ENCODE measurements at regions not wholly inside any gene's neighbourhood (a gene's known extent, or its start where the extent isn't known, plus 50 kb on each side); places are given as distances from the start of the nearest gene placed in this dataset.
"Not testable (repeated sequence)": the region's sequence is repeated elsewhere in the genome, so short reads cannot be mapped to it uniquely, and the experiment has no call there.

- DNase-seq = no peak
These were observed 603.8 kb downstream of the CDH8 start for GRCh38 chr16:61432421-61432820.

- peak in 4 of 56 donors; percentile 3 to 11 (median 3) for DNase-seq
These were observed 615.1 kb downstream of the CDH8 start for GRCh38 chr16:61421111-61421510.

GRCh38 chr16:61419791-61420190, 616.4 kb downstream of the CDH8 start:
- DNase-seq = no peak

- DNase-seq = not testable (repeated sequence)
These were observed 617.4 kb downstream of the CDH8 start for GRCh38 chr16:61418802-61419201.

GRCh38 chr16:61415126-61415525, 621.1 kb downstream of the CDH8 start:
- no peak for DNase-seq

- DNase-seq = peak in 1 of 56 donors; percentile 0
These were observed 623.2 kb downstream of the CDH8 start for GRCh38 chr16:61413021-61413420.

- no peak for DNase-seq
These were observed 623.7 kb downstream of the CDH8 start for GRCh38 chr16:61412562-61412961.

GRCh38 chr16:61409604-61410003, 626.6 kb downstream of the CDH8 start:
- no peak for DNase-seq

- DNase-seq = no peak
These were observed 632.9 kb downstream of the CDH8 start for GRCh38 chr16:61403386-61403785.

- no peak for DNase-seq
These were observed 644.3 kb downstream of the CDH8 start for GRCh38 chr16:61391896-61392295.

GRCh38 chr16:61390965-61391637, 645.1 kb downstream of the CDH8 start:
- no peak for DNase-seq

- DNase-seq = no peak
These were observed 650.7 kb downstream of the CDH8 start for GRCh38 chr16:61385392-61386071.

- no peak for DNase-seq
These were observed 653.8 kb downstream of the CDH8 start for GRCh38 chr16:61382435-61382834.

- no peak for DNase-seq
These were observed 656.9 kb downstream of the CDH8 start for GRCh38 chr16:61379311-61379710.

GRCh38 chr16:61374071-61374470, 662.2 kb downstream of the CDH8 start:
- DNase-seq = no peak

GRCh38 chr16:61371881-61372280, 664.4 kb downstream of the CDH8 start:
- no peak for DNase-seq

- no peak for DNase-seq
These were observed 664.9 kb downstream of the CDH8 start for GRCh38 chr16:61371388-61371787.

GRCh38 chr16:61370564-61370963, 665.7 kb downstream of the CDH8 start:
- no peak for DNase-seq

- DNase-seq = no peak
These were observed 670.2 kb downstream of the CDH8 start for GRCh38 chr16:61366006-61366405.

- no peak for DNase-seq
These were observed 671.2 kb downstream of the CDH8 start for GRCh38 chr16:61364990-61365389.

- no peak for DNase-seq
These were observed 673.7 kb downstream of the CDH8 start for GRCh38 chr16:61362585-61362984.

- DNase-seq = no peak
These were observed 691.4 kb downstream of the CDH8 start for GRCh38 chr16:61344791-61345190.

GRCh38 chr16:61332461-61332860, 703.8 kb downstream of the CDH8 start:
- DNase-seq = no peak
